HG03460 (cell line): ENCODE measurements at regions not wholly inside any gene's neighbourhood (a gene's known extent, or its start where the extent isn't known, plus 50 kb on each side); places are given as distances from the start of the nearest gene placed in this dataset.

Experiments
- ATAC-seq: cut with Tn5 transposase; IDR thresholded peaks from one replicate; pipeline ENCODE4 v1.9.1; 2021; ENCODE audit not compliant: unreplicated experiment

DNA sequence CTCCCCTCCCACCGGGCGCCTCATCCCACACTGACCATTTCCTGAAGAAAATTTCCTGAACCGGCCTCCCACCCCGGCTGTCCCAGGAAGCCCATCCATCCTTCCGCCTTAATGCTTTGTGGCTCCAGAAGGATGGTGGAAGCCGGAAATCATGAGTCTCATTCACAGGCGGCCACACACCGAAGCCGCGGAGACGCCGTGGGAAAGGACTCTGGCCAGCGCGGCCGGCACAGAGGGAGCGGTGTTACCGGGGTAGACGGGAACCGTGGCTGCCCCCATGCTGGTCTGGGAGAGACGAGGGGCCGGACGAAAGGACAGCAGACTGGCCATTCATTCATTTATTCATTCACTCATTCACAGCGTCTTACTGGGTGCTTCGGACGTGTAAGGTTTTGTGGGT, 326.8 kb downstream of the SEC14L1 start:
- ATAC-seq = no peak

DNA sequence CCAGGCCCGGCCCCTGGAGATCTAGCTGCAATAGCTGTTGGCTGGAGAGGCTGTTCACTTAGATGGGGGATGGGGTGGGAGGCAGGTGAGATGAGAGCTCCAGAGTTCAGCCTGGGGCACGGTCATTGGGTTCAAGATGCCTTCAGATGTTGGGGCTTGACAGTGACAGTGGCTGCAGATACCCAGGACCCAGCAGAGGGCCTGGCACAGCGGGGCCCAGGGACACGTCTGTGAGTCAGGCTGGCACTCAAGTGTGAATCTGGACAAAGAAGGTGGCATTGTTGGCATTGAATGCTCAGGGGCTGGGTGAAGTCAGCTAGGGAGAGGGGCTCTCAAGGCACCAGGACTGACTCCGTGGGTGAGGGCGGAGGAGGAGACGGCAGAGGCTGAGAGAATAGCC, 328.1 kb downstream of the SEC14L1 start:
- no peak for ATAC-seq

DNA sequence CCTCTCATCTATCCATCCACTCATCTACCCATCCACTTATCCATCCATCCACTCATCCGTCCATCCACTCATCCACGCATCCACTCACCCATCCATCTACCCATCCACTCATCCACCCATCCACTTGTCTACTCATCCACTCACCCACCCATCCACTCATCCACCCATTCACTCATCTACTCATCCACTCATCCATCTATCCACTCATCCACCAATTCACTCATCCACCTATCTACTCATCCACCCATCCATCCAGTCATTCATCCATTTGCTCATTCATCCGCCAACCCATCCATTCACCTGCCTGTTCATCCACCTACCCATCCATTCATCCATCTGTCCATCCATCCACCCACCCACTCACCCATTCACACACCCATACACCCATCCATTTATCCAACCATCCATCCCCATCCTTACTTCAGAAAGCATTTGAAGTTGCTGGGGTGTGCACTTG, 329.6 kb downstream of the SEC14L1 start:
- ATAC-seq = no peak

DNA sequence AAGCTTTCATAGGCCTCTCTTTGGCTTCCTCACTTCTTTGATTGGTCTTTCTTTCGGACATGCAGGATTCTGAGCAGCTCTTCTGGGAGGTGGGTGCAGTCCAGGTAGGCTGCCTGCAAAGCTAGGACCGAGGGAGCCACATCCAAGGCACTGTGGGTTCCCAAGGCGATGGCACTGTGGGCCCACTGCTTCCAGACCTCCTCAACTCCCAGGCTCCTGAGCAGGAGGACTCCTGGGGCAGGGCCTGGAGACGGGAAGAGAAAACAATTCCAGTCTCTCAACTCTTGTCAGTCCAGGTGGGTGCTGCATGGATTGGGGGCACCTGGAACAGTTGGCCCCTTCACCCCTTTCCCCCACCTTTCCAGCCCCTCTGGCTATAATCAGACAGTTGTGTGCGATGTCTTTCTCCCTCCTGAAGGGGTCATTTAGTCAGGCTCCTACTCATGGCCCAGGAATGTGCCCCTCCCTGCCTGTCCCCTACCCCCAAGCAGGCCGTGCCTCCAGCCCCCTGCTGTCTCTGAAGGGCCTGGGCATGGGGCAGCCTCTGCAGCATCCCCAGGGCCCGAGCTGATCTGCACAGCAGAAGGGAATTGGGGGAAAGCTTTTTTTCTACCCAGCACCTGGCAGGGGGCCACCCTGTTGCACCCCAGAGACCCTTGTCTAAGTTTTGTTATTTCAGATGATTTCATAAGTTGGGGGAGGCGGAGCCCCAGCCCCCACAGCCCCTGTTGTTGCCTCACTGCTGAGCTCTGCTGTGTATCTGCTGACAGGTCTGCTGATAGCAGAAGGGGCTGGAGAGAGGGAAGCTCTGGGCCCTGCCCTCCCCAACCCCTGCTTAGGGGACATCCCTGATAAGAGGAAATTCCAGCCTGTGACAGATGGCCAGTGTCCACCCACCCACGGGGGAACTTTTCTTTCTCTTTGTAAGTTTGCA, 330.3 kb downstream of the SEC14L1 start:
- no peak for ATAC-seq

DNA sequence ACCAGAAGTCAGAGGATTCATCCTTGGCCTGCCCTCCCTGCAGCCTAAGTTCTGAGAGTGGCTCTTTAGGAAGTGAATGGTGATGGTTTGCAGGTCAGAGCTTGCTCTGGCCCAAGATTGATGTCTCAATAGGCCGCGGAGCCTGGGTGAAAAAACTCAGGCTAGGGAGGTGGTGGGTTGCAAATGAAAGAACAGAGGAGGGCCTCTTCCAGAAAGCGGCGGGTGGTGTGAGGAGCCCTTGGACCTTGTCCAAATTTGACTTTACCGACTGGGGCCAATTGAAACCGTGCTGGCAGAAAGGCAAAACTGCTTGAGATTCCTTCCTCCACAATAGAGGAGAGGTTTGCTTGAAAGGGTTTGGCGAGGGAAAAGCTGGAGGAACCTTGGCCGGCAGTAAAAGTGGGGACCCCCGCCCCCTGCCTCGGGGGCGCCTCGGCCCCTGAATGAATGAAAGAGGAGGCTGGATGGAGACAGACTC, 331.3 kb downstream of the SEC14L1 start:
- ATAC-seq = no peak

DNA sequence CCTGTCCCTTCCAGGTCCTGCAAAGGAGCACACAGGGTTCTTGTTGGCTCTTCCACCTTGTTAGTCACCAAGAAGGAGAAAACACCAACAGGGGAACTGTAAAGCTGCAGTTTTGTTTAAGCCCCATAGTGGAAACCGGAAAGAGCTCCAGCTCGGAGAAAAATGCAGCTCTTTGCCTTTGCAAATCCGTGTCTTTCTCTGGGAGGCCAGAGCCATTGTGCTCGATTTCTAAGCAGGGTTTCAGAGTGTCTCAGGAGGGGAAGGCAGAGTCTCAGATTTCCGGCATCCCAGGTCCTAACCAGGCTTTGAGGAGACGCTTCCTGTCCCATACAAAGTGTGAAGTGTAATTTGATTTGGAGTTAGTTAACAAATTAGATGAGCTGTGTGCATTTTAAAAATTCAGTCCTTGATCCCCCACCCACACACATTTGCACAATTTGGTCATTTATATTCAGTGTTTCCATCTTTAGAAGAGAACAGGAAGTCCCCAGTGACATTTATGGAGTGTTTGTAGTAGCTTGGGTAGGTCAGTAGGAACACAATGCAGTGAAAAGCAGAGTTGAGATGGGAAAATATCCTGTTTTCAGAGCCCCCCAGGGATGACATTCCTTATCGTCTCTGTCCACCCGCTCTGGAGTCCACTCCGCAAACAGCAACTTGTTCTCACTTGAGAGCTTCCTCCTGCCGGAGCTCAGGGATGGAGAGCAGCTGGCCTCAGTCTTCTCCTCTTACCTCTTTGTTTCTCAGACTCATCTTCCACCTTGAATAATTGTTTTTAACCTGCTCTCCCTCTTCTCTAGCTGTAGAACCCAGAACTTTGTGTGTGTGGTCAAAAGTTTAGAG, 331.9 kb downstream of the SEC14L1 start:
- ATAC-seq = no peak

DNA sequence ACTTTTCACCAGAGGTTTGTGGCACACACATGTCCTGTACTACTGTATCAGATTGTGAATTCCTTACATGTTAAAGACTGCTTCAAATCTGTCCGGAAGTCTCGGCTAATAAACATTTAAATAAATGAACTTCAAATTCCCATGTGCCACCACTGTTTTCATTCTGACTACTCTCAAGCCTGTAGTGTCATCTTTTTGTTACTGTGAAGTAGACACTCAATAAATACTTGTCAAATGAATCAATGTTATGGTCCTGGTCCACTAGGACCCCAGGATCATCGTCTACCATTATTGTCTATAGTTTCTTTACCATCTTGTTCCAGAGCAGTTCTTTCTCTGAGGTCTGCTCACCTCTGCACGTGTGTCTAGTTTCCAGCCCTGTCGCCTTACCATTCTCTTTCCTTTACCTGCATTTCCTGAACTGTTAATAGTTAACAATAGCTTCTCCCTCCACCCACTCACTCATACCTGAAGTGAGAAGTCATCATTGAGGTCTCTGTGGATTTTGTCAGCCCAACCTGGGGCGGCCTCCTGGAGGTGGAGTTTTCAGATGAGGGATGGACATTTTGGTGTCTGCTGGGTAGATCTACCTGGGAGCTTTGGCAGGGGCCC, 333.0 kb downstream of the SEC14L1 start:
- ATAC-seq = no peak

DNA sequence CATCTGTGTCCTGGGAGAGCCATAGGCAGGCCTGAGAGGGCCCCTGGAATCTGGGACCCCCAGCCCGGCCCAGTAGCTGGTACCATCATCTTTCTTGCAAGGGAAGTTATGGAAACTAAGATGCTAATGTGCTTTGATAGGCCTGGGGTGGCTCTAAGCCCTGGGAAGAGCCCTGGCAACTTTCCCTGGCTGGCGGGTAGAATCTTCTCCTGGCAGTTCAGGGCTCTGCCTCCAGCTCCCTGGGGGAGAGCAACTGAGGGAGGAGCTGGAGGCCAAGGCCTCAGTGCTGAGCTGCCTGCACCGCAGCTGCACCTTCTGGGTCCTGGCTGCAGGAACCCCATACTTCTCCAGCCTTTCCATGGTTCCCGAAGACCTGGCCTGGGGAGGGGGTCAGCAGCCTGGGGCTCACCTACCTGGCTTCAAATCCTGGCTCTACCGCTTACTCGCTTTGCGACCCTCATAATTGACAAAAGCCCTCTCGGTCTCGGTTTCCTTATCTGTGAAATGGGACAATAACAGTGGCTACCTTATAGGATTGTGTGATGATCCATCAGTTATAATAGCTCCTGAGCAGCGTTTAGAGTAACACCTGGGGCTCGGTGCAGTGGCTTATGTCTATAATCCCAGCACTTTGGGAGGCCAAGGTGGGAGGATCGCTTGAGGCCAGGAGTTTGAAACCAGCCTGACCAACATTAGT, 333.7 kb downstream of the SEC14L1 start:
- no peak for ATAC-seq

DNA sequence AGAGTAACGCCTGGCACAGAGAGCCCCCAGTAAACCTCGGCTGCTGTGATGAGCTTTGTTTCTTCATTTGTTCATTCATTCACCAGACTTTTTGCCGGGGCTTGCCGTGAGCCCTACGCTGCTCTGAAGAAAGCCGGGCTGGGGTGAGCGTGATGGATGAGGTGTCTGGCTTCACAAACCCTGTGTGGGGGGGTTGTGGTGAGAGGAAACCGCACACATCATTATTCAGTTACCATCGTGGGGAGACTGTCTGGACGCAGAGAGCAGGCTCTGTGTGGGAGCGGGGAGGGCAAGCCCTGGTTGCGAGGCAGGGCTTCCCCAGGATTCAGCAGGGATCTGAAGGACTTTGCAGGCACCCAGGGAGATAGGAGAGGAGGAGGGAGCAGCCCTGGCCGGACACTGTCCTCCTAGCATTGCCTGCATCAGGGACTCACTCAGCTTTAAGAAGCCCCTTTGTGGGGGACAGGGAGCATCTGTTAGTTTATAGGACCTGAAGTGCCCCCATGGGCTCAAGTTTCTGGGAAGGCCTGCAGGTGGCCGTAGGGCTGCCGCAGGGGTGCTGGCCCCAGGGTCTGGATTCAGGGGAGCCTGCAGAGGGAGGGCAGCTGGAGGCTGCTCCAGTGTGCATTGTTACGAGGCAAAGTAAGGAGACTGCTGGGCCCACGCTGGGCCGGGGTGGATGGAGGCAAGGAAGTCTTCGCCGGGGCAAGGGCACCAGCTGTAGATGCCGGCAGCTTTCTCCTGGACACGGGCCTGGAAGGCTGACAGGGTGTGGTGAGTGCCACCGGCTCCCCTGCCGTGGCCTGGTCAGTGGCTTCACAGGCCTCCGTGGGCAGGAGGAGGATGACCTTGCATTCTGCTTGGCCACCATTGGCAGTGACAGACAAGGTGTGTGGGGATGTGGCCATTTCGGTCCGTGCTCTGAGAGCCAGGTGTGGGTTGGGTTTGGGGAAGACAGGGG, 334.5 kb downstream of the SEC14L1 start:
- no peak for ATAC-seq

DNA sequence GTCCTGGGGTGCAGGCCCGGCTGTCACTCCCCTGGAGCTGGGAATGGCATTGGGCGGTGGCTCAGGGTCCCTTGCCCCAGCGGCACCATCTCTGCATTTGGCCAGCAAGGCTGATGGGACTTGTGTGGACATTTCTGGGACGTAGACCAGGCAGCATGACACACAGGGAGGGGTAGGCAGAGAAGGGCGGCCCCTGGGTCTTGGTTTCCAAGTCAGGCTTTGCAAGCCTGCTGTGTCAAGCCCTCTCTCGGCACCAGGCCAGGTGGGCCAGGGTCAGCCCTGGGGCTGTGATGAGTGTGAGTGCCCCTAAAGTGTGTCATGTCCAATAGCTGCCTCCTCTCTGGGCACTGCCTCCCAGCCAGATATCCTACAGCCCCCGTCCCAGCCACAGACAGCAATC, 335.2 kb downstream of the SEC14L1 start:
- ATAC-seq = no peak

DNA sequence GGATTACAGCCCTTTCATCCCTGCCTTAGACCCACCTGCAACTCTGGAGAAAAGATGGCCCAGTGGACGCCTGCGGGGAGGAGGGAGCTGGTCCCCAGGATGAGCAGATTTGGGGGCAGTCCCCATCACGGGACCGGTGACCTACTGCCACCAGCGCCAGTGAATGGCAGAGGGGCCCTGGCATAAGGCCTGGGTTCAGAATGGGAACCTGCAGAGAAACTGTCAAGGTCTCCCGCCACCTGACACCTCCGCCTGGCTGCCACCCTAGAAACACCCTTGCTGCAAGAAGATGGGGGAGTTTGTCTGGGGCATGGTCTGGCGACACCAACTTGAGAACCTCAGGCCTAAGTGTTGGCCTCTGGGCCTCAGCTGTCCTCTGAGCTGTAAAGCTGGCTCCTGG, 335.7 kb downstream of the SEC14L1 start:
- no peak for ATAC-seq

DNA sequence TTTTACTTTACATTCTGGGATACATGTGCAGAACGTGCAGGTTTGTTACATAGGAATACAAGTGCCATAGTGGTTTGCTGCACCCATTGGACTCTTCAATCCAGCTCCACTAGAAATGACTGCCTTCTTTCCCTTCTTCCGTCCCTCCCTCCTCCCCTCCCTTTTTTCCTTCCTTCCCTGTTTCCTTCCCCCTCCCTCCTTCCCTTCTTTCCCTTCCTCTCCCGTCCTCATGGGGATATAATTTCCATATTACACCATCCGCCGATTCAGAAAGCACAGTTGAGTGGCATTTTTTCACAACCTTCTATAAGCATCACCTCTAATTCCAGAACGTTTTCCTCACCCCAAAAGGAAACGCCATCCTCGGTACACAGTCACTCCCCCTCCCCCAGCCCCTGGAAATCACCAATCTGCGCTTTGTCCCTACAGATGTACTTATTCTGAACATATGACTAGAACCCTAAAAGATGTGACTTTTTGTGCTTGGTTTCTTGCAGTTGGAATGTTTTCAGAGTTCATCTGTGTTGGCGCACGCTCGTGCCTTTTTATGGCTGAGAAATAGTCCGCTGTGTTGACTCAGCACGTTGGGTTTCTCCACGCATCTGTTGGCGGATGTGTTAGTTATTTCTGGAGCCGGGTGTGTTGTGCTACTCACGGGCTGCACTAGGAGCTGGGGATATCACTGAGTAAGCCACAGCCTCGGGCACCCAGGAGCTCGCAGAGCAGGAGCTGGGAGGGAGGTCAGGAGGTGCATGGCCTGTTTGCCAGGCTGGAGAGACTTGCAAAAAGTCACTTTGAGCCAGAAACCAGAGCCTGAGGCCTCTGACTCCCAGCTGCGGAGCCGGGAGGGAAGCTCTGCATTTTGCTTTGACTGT, 336.4 kb downstream of the SEC14L1 start:
- ATAC-seq = no peak

DNA sequence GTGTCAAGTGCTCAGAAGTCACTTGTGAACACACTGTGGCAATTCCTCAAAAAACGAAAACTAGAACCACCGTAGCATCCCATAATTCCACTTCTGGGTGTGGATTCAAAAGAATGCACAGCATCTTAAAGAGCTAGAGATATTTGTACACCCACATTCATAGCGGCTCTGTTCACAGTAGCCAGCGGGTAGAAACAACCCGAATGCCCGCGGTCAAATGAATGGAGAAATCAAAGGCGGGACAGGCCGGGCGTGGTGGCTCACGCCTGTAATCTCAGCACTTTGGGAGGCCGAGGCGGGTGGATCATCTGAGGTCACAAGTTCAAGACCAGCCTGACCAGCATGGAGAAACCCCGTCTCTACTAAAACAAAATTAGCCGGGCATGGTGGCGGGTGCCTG, 337.5 kb downstream of the SEC14L1 start:
- ATAC-seq = no peak

DNA sequence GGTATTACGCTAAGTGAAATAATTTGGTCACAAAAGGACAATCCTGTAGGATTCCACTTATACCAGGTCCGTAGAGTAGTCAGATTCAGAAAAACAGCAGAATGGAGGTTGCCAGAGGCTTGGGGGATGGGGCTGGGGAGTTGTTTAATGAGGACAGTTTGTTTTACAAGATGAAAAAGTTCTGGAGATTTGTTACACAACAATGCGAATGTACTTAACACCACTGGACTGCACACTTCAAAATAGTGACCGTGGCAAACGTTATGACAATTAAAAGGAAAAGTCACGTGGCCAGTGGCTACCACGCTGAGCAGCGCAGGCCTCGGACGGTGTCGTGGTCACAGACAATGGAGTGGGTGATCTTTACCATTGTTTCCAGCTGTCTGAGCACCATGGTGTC, 338.1 kb downstream of the SEC14L1 start:
- no peak for ATAC-seq

DNA sequence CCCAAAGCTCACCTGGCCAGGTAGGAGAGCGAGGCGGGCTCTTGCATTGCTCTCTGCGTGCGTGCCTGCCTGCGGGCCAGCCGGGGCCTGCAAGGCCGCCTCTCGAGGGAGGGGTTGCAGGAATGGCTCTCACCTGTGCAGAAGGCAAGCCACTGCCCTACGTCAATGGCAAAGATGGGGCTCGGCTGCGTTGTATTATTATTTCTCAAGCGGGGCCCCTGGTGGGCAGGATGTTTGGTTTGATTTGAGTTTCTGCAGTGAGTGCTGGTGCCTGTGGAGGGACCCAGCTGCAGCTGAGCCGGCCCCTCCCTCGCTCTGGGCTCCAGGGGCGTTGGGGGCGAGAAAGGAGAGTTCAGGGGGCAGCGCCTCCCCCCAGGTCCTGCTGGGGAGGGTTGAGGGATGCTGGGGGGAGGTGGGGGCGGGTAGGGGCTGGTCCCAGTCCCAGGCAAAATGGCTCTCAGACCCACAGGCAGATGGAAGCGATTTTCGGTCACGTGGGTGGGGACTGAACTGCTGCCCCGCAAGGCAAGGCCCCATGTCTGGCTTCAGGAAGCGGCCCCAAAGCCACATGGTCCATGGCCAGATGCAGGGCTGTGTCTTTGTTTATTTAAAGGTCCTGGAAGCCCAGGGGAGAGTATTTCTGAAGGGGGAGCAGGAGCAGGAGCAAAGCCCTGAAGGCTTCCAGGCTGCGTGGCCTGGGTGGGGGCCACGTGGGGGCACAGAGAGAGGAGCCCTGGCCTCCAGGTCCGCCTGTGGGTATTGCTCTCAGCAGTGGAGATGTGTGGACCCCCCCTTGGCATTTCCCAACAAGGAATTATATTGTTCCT, 338.8 kb downstream of the SEC14L1 start:
- no peak for ATAC-seq

DNA sequence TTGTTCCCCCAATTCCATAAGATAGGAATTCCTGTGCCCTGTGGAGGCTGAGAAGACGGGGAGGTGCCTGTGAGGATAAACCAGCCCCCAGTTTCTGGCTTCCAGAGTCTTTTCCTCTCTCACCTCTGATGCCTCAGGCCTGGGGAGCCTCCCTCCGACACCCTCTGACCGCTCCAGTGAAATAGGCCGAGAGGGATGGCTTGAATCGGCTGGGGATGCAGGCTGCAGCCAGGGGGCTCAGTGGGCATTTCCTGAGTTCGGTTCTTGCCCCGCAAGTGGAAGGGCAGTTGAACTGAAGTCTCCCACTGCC, 339.4 kb downstream of the SEC14L1 start:
- no peak for ATAC-seq

DNA sequence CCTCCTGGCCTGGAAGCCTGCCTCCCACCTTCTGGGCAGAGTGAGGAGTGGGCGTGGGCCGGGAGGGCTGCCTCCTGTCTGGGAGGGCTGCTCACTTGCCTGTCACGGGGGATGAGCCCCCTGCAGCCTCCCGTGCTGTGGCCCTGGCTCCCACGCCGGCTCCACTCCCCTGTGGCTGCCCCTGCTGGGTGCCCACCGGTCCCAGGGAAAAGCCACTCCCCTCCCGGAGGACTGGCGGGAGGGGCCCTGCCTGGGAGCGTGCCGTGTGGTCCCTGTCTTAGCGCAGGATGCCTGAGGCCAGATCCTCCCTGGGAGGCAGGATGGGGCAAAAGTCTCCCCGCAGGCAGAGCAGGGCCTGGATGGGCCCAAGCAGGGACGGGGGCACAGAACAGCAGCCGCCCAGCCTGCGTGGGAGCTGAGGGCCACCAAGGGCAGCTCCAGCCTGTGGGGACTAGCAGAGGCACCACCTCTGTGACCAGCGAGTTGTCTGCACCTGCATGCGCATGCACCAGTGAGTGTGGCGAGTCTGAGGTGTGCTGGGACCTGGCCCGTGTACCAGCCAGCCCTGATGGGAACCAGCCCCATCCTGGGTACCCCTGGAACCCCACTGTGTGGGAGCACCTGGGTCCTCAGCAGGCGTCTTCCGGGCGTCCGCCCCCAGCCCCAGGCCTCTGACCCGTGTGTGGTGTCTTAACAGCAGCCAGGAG, 339.9 kb downstream of the SEC14L1 start:
- no peak for ATAC-seq
